ENCODE measurements at regions not wholly inside any gene's neighbourhood (a gene's known extent, or its start where the extent isn't known, plus 50 kb on each side); places are given as distances from the start of the nearest gene placed in this dataset.

GRCh38 chr20:23161968-23162696 is 76.0 kb upstream of the CD93 start:
- DNase-seq = peak; percentile 76 to 85
- TF ChIP-seq POLR2A (IDR thresholded peaks at IDR 0.05; ENCODE audit: low read length) (no peak), GATA1 (IDR thresholded peaks at IDR 0.05; ENCODE audit: low read depth, low read length) (no peak)

GRCh38 chr20:23161244-23161891 is 75.2 kb upstream of the CD93 start:
- TF ChIP-seq POLR2A (IDR thresholded peaks at IDR 0.05; ENCODE audit: low read length) (no peak), GATA1 (IDR thresholded peaks at IDR 0.05; ENCODE audit: low read depth, low read length) (no peak)
- DNase-seq = no peak

- DNase-seq = no peak
- TF ChIP-seq GATA1 (IDR thresholded peaks at IDR 0.05; ENCODE audit: low read depth, low read length) (no peak), POLR2A (IDR thresholded peaks at IDR 0.05; ENCODE audit: low read length) (no peak)
These were observed 74.6 kb upstream of the CD93 start for GRCh38 chr20:23160536-23161243.

- TF ChIP-seq GATA1 (IDR thresholded peaks at IDR 0.05; ENCODE audit: low read depth, low read length) (no peak), POLR2A (IDR thresholded peaks at IDR 0.05; ENCODE audit: low read length) (no peak)
- peak in 1 of 2 experiments; percentile 25 for DNase-seq
These were observed 73.8 kb upstream of the CD93 start for GRCh38 chr20:23159947-23160318.

GRCh38 chr20:23159256-23159946 is 73.3 kb upstream of the CD93 start:
- no peak for DNase-seq
- TF ChIP-seq GATA1 (IDR thresholded peaks at IDR 0.05; ENCODE audit: low read depth, low read length) = no peak
- no peak for TF ChIP-seq POLR2A (IDR thresholded peaks at IDR 0.05; ENCODE audit: low read length)

GRCh38 chr20:23157734-23158133 is 71.6 kb upstream of the CD93 start:
- TF ChIP-seq GATA1 (IDR thresholded peaks at IDR 0.05; ENCODE audit: low read depth, low read length) (no peak), POLR2A (IDR thresholded peaks at IDR 0.05; ENCODE audit: low read length) (no peak)
- DNase-seq = peak in 1 of 2 experiments; percentile 25

GRCh38 chr20:23156842-23157423 is 70.8 kb upstream of the CD93 start:
- TF ChIP-seq GATA1 (IDR thresholded peaks at IDR 0.05; ENCODE audit: low read depth, low read length) (no peak), POLR2A (IDR thresholded peaks at IDR 0.05; ENCODE audit: low read length) (no peak)
- no peak for DNase-seq

GRCh38 chr20:23156170-23156841 is 70.2 kb upstream of the CD93 start:
- DNase-seq = peak in 1 of 2 experiments; percentile 65

GRCh38 chr20:23155141-23155590 is 69.0 kb upstream of the CD93 start:
- TF ChIP-seq GATA1 (IDR thresholded peaks at IDR 0.05; ENCODE audit: low read depth, low read length) = no peak
- TF ChIP-seq POLR2A (IDR thresholded peaks at IDR 0.05; ENCODE audit: low read length) = no peak

More at GRCh38 chr20:23156170-23156841, 70.2 kb upstream of the CD93 start:
- TF ChIP-seq GATA1 (IDR thresholded peaks at IDR 0.05; ENCODE audit: low read depth, low read length) (no peak), POLR2A (IDR thresholded peaks at IDR 0.05; ENCODE audit: low read length) (no peak)

GRCh38 chr20:23153696-23154341 is 67.7 kb upstream of the CD93 start:
- TF ChIP-seq GATA1 (IDR thresholded peaks at IDR 0.05; ENCODE audit: low read depth, low read length) (no peak), POLR2A (IDR thresholded peaks at IDR 0.05; ENCODE audit: low read length) (no peak)
- peak in 1 of 2 experiments; percentile 47 for DNase-seq

More at GRCh38 chr20:23155141-23155590, 69.0 kb upstream of the CD93 start:
- DNase-seq = peak; percentile 29 to 49

- no peak for DNase-seq
- TF ChIP-seq GATA1 (IDR thresholded peaks at IDR 0.05; ENCODE audit: low read depth, low read length) = no peak
- no peak for TF ChIP-seq POLR2A (IDR thresholded peaks at IDR 0.05; ENCODE audit: low read length)
These were observed 66.8 kb upstream of the CD93 start for GRCh38 chr20:23152902-23153301.

GRCh38 chr20:23152308-23152892 is 66.3 kb upstream of the CD93 start:
- peak; percentile 84 to 86 for DNase-seq
- TF ChIP-seq POLR2A (IDR thresholded peaks at IDR 0.05; ENCODE audit: low read length) (no peak), GATA1 (IDR thresholded peaks at IDR 0.05; ENCODE audit: low read depth, low read length) (no peak)
